ENCODE measurements at regions not wholly inside any gene's neighbourhood (a gene's known extent, or its start where the extent isn't known, plus 50 kb on each side); places are given as distances from the start of the nearest gene placed in this dataset.

DNA sequence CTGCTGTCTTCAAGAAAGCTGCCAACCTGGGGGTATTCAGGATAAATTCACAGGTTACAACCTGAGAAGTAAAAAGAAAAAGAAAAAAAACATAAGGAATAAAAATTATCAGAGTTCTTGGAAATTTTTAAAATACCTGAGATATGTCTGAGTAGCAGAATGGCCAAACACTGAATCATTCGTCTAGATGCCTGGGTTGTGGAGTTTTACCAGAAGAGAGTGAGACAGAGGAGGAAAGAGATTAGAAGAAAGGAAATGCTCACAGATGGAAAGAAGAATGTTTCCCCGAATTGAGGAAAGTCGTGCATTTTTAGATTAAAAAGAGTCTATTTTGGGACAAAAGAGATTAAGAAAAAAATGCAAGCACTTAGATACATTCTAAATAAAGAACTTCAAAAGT, 1026.7 kb downstream of the TBC1D22A start:
- no peak overlapping the region for H3K4me3 ChIP-seq
- H3K36me3 ChIP-seq (ENCODE audit: insufficient read depth): peaks cover 5% of the 10 kb centered on the region; the same call in 1 of the 2 replicates
- H3K9me3 Mint-ChIP-seq: no peaks in the 10 kb centered on the region; the same call in none of the 3 replicates
- no peaks in the 10 kb centered on the region for H3K79me2 ChIP-seq (replicated peaks; ENCODE audit: insufficient read depth)
- no peaks in the 10 kb centered on the region; the same call in 1 of the 3 replicates for H3K4me1 Mint-ChIP-seq
- peaks cover 3% of the 10 kb centered on the region for H3K27me3 Mint-ChIP-seq (ENCODE audit: insufficient read depth, low read depth, poor library complexity)
- H3K27ac Mint-ChIP-seq: no peak overlapping the region
- no peaks in the 10 kb centered on the region for H4K20me1 ChIP-seq (replicated peaks; ENCODE audit: insufficient read depth)
- H3K4me3 Mint-ChIP-seq: no peak overlapping the region
- H3K27me3 ChIP-seq (ENCODE audit: insufficient read depth): no peaks in the 10 kb centered on the region
- no peaks in the 10 kb centered on the region for H3F3A ChIP-seq (replicated peaks; ENCODE audit: low read depth)
- no peak overlapping the region for H3K27ac ChIP-seq (ENCODE audit: low read depth)
- no peaks in the 10 kb centered on the region for H3K4me1 ChIP-seq (ENCODE audit: insufficient read depth)
- no peak for ATAC-seq
- H3K9me2 ChIP-seq (ENCODE audit: insufficient read depth): no peaks in the 10 kb centered on the region
- no peaks in the 10 kb centered on the region for H3K36me3 Mint-ChIP-seq (ENCODE audit: low read depth)
- TF ChIP-seq, protein P1, sequence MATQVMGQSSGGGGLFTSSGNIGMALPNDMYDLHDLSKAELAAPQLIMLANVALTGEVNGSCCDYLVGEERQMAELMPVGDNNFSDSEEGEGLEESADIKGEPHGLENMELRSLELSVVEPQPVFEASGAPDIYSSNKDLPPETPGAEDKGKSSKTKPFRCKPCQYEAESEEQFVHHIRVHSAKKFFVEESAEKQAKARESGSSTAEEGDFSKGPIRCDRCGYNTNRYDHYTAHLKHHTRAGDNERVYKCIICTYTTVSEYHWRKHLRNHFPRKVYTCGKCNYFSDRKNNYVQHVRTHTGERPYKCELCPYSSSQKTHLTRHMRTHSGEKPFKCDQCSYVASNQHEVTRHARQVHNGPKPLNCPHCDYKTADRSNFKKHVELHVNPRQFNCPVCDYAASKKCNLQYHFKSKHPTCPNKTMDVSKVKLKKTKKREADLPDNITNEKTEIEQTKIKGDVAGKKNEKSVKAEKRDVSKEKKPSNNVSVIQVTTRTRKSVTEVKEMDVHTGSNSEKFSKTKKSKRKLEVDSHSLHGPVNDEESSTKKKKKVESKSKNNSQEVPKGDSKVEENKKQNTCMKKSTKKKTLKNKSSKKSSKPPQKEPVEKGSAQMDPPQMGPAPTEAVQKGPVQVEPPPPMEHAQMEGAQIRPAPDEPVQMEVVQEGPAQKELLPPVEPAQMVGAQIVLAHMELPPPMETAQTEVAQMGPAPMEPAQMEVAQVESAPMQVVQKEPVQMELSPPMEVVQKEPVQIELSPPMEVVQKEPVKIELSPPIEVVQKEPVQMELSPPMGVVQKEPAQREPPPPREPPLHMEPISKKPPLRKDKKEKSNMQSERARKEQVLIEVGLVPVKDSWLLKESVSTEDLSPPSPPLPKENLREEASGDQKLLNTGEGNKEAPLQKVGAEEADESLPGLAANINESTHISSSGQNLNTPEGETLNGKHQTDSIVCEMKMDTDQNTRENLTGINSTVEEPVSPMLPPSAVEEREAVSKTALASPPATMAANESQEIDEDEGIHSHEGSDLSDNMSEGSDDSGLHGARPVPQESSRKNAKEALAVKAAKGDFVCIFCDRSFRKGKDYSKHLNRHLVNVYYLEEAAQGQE (IDR thresholded peaks at IDR 0.05; ENCODE audit: unreplicated experiment): no peak
- TF ChIP-seq NANOG (IDR thresholded peaks at IDR 0.05; ENCODE audit: borderline replicate concordance): no peak
- TF ChIP-seq EZH2phosphoT487 (IDR thresholded peaks at IDR 0.05; ENCODE audit: unreplicated experiment): no peak
- TF ChIP-seq CREB1 (CRISPR knock-in tag; IDR thresholded peaks at IDR 0.05; ENCODE audit: low read depth): no peak
- no peak for TF ChIP-seq EZH2 (IDR thresholded peaks at IDR 0.05; ENCODE audit: low read depth, unreplicated experiment)
- TF ChIP-seq POLR2AphosphoS5 (IDR thresholded peaks at IDR 0.05; ENCODE audit: low read depth): no peak
- TF ChIP-seq, protein P2, sequence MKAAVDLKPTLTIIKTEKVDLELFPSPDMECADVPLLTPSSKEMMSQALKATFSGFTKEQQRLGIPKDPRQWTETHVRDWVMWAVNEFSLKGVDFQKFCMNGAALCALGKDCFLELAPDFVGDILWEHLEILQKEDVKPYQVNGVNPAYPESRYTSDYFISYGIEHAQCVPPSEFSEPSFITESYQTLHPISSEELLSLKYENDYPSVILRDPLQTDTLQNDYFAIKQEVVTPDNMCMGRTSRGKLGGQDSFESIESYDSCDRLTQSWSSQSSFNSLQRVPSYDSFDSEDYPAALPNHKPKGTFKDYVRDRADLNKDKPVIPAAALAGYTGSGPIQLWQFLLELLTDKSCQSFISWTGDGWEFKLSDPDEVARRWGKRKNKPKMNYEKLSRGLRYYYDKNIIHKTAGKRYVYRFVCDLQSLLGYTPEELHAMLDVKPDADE (IDR thresholded peaks at IDR 0.05): no peak
- TF ChIP-seq ZNF114 (CRISPR knock-in tag; IDR thresholded peaks at IDR 0.05): no peak
- TF ChIP-seq, protein P3, sequence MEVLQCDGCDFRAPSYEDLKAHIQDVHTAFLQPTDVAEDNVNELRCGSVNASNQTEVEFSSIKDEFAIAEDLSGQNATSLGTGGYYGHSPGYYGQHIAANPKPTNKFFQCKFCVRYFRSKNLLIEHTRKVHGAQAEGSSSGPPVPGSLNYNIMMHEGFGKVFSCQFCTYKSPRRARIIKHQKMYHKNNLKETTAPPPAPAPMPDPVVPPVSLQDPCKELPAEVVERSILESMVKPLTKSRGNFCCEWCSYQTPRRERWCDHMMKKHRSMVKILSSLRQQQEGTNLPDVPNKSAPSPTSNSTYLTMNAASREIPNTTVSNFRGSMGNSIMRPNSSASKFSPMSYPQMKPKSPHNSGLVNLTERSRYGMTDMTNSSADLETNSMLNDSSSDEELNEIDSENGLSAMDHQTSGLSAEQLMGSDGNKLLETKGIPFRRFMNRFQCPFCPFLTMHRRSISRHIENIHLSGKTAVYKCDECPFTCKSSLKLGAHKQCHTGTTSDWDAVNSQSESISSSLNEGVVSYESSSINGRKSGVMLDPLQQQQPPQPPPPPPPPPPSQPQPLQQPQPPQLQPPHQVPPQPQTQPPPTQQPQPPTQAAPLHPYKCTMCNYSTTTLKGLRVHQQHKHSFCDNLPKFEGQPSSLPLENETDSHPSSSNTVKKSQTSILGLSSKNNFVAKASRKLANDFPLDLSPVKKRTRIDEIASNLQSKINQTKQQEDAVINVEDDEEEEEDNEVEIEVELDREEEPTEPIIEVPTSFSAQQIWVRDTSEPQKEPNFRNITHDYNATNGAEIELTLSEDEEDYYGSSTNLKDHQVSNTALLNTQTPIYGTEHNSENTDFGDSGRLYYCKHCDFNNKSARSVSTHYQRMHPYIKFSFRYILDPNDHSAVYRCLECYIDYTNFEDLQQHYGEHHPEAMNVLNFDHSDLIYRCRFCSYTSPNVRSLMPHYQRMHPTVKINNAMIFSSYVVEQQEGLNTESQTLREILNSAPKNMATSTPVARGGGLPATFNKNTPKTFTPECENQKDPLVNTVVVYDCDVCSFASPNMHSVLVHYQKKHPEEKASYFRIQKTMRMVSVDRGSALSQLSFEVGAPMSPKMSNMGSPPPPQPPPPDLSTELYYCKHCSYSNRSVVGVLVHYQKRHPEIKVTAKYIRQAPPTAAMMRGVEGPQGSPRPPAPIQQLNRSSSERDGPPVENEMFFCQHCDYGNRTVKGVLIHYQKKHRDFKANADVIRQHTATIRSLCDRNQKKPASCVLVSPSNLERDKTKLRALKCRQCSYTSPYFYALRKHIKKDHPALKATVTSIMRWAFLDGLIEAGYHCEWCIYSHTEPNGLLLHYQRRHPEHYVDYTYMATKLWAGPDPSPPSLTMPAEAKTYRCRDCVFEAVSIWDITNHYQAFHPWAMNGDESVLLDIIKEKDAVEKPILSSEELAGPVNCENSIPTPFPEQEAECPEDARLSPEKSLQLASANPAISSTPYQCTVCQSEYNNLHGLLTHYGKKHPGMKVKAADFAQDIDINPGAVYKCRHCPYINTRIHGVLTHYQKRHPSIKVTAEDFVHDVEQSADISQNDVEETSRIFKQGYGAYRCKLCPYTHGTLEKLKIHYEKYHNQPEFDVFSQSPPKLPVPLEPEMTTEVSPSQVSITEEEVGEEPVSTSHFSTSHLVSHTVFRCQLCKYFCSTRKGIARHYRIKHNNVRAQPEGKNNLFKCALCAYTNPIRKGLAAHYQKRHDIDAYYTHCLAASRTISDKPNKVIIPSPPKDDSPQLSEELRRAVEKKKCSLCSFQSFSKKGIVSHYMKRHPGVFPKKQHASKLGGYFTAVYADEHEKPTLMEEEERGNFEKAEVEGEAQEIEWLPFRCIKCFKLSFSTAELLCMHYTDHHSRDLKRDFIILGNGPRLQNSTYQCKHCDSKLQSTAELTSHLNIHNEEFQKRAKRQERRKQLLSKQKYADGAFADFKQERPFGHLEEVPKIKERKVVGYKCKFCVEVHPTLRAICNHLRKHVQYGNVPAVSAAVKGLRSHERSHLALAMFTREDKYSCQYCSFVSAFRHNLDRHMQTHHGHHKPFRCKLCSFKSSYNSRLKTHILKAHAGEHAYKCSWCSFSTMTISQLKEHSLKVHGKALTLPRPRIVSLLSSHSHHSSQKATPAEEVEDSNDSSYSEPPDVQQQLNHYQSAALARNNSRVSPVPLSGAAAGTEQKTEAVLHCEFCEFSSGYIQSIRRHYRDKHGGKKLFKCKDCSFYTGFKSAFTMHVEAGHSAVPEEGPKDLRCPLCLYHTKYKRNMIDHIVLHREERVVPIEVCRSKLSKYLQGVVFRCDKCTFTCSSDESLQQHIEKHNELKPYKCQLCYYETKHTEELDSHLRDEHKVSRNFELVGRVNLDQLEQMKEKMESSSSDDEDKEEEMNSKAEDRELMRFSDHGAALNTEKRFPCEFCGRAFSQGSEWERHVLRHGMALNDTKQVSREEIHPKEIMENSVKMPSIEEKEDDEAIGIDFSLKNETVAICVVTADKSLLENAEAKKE (CRISPR knock-in tag; IDR thresholded peaks at IDR 0.05): no peak
- TF ChIP-seq, protein P4, sequence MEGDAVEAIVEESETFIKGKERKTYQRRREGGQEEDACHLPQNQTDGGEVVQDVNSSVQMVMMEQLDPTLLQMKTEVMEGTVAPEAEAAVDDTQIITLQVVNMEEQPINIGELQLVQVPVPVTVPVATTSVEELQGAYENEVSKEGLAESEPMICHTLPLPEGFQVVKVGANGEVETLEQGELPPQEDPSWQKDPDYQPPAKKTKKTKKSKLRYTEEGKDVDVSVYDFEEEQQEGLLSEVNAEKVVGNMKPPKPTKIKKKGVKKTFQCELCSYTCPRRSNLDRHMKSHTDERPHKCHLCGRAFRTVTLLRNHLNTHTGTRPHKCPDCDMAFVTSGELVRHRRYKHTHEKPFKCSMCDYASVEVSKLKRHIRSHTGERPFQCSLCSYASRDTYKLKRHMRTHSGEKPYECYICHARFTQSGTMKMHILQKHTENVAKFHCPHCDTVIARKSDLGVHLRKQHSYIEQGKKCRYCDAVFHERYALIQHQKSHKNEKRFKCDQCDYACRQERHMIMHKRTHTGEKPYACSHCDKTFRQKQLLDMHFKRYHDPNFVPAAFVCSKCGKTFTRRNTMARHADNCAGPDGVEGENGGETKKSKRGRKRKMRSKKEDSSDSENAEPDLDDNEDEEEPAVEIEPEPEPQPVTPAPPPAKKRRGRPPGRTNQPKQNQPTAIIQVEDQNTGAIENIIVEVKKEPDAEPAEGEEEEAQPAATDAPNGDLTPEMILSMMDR (conservative IDR thresholded peaks at IDR 0.05; ENCODE audit: low read depth in 2 of 2): no peak
- TF ChIP-seq ZNF331 (CRISPR knock-in tag; IDR thresholded peaks at IDR 0.05; ENCODE audit: low read depth): no peak
- H2AFZ ChIP-seq: no peak overlapping the region
- DNase-seq (ENCODE audit: low spot score): no peak
- H3K4me2 ChIP-seq: no peak overlapping the region

All from GM23338 (cell line).